ENCODE measurements at regions not wholly inside any gene's neighbourhood (a gene's known extent, or its start where the extent isn't known, plus 50 kb on each side); places are given as distances from the start of the nearest gene placed in this dataset.

DNA sequence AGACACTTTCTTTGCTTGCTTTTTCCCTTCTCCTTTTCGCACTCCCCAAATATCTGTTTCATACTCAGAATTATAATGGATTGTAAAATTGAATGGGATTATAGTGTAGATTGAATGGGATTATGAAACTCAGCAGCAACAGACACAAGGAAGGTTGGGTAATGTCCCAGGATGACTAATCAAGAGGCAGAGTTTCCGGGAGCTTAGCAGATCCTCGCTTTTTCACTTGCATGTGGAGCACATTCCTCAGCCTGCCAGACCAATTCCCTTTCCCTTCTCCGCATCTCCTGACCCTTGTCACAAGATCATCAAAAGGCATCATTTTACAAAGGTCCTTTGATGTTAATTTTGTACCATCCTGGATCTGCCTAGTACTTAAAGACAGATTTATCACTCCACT lies 55.1 kb upstream of the SLC1A1 start:
- DNase-seq (ENCODE audit: low read depth in 1 of 2, low spot score in 1 of 2), result no peak

DNA sequence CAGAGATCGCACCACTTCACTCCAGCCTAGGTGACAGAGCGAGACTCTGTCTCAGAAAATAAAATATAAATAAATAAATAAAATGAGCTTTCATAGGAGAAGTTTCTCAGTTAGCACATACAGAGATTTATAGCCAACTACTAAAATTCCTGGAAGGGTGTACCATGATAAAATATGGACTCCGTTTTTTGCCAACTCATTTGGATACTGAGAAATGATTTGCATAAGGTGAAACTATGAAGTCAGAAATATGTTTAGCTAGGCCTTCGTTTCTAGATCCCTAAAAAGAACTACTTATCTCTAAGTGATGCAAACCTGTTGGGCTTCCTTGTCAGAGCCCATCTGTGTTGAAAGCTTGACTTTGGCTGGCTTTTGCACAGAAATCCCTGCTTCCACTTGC lies 56.9 kb upstream of the SLC1A1 start:
- no peak for DNase-seq (ENCODE audit: low read depth in 1 of 2, low spot score in 1 of 2)

DNA sequence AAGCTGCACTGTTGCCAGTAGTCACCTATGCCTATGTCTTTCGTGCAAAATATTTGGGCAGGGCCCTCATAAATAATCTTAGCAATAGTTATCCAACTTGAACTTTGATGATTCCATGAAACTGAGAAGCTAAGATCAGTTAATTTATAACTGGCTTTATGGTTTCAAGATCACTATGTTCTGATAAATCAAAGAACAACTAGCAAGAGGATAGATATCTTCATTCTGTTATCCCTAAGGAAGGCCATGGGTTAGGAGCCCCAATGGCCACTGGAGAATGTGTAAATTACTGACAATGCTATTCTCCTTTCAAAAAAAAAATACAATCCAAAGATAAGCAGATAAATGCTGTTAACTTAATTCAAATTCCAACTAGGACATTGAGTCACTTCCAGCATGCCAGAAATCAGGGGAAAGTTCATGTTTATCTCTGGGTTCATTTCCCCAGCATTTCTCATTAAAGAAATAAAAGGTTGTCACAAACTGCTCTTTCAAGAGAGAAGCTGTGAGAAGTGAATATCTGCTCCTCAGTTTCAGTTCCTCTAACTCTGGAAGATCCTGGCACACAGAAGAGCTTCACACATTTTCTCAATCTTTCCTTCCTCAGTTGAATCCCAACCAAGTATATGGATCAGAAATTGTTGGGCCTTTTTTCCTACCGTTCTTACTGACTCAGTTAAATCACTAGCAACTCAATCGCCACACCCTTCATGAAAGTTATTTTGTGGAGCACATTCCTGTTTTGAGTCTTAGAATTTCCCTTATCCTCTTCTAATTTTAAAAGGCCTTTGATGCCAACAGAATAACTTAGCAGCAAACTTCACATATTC lies 59.6 kb upstream of the SLC1A1 start:
- no peak for DNase-seq (ENCODE audit: low read depth in 1 of 2, low spot score in 1 of 2)

DNA sequence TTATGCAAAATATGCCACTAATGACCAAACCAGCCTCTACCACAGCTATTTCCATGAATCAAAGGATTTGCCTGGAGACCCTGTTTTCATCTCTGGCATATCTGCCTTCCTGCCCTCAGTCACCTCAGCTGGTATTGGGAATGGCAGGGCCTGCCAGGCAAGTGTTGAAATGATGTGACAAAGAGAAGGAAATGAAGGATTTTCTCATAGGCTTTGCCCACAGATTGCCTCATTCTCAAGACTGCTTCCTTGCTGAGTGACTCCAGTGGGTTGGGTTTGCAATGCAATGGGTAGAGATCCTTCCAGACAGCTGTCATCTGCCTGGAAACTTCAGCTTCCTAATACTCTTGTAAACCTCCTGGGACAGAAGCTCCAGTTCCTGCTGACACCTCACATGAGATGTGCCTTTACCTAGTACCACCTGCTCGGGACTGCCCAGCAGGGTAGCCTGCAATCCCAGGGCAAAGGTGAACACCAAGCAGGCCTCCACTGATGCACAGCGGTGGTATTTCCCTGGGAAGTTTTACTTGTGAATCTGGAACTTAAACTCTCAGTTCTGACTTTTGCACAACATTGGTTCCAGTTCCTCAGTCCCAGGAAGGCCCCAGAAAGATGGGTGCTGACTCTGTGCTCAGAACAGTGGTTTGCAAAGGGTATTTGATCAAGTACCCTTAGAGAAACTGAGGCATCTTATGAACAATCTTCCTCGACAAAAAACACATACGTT lies 64.8 kb upstream of the SLC1A1 start:
- DNase-seq (ENCODE audit: low read depth in 1 of 2, low spot score in 1 of 2), result no peak

DNA sequence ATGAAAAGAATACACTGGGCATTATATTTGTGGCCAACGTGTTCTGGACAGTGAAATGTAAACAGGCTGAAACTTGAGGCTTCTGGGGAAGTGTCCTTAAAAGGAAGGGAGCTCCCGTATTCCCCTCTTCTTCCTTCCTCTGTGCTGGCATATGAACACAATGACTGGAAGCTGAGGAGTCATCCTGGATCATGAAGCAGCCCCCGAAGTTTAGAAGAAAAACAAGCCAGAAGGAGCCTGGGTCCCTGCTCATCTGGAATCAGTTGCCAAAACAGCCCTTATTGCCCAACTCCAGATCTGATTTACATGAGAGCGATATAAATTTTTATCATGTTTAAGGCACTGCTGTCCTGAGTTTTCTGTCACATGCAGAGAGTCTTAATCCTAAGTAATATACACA lies 65.4 kb upstream of the SLC1A1 start:
- DNase-seq (ENCODE audit: low read depth in 1 of 2, low spot score in 1 of 2), result no peak

DNA sequence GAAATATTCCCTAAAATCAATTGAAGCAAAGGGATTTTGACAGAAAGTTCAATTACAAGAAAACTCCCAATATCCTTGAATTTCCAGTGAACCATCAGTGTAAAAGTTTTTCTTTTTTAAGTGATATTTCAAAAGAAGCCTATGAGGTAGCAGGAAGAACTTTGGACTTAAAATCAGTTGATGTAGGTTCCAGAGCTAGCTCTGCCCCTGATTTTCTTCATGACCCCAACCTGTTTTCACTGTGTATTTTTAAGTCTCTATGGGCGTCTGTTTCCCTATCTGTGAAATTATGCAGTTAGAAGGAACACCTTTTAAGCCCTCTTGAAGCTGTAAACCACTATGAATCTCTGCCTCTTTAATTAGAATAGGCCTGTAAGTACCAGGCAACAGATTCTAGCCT lies 66.2 kb upstream of the SLC1A1 start:
- DNase-seq (ENCODE audit: low read depth in 1 of 2, low spot score in 1 of 2), result no peak

DNA sequence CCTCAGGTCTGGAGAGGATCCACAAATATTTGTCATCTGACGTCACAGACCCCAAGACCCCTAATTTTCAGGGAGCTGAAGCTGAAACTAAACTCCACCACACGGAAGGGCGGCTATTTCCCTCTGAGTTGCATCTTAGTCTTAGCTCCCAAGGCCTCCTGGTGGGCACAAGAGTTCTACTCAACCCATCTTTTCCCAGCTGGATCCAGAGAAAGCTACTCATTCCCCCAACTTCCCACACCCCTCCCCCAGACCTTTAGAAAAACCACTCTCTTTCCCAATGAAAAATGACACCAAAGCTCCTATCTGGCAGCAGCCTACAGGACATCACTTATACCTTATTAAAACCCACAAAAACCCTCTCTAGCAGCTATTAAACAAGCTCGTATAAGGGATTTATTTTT lies 67.1 kb upstream of the SLC1A1 start:
- DNase-seq (ENCODE audit: low read depth in 1 of 2, low spot score in 1 of 2), result no peak

DNA sequence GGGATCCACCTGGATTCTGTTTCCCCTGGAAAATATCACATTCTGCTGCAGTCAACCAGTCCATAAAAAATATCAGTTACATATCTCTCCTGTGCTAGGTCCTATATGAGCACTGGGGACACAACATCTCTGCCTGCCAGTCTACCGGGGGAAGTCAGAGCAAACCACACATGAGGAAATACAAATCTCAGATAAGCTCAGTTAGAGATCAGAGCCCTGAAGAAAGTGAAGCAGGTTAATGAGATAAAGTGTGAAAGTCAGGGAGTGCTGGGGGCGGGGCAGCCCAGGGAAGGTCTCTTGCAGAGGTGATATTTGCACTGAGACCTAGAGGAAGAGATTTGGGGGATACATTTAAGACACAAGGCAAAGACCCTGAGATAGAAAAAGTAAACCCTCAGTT lies 67.8 kb upstream of the SLC1A1 start:
- no peak for DNase-seq (ENCODE audit: low read depth in 1 of 2, low spot score in 1 of 2)

DNA sequence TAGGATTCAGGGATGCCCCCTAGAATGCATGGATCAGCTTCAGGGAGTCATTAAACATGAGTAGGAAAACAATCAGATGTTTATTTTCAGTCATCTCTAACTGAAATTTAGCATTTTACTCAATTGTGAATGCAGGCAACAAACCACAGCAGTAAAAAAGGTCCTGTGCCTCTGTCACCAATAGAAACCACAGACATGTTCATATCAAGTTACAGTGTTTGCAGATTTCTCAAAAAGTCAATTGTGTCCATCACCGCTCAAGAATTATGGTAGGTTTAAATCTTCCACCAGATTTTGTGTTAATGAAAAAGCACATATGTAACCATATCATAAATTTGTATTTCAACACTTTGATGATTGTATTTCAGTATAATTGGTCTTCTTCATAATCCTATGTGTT lies 68.4 kb upstream of the SLC1A1 start:
- DNase-seq (ENCODE audit: low read depth in 1 of 2, low spot score in 1 of 2), result no peak

DNA sequence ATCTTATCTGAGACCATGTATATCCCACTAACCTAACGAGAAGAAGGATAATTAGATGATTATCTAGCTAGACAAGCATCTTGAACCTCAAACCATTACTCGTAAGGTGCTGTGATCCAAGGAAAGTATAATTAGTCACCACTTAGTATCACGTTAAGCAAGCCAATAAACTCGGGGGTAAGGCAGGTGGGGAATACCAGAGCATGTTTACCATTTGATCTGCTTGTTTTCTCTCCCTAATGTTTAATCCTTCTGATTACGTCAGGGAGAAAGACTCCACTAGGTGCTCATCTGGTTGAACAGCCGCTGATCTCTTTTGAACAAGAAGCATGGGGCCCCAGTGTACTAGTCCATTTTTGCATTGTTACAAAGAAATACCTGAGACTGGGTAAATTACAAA lies 69.9 kb upstream of the SLC1A1 start:
- DNase-seq (ENCODE audit: low read depth in 1 of 2, low spot score in 1 of 2), result no peak

DNA sequence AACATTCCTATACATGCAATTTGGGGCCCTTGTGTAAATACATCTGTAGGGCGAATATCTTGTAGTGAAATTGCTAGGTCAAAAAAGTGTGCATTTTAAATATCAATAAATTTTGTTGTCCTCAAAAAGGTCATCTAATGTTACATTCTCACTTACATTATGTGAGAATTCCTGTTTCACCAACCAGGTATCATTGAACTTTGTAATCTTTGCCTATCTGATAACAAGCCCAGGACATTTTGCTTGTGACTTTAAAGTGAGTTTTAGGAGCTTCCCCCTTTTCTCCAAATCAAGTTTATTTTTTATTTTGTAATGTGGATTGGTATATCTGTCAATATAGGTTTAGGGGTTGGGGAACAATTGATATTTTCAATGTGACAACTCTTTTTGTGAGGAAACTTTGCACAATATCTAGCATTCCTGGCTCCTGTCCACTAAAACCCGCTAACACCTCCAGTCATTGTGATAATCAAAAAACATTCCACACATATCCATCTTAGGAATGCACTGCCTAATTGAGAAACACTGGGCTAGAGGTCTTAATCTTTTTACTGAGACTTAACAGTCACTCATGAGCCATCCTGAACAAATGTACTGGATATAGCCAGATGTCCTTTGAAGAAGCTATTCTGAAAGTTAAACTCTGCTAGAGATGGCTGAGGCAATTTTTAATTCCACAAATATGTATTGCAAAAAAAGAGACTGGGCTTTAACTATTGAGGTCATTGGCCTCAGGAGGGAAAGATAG lies 72.5 kb upstream of the SLC1A1 start:
- DNase-seq (ENCODE audit: low read depth in 1 of 2, low spot score in 1 of 2), result no peak

DNA sequence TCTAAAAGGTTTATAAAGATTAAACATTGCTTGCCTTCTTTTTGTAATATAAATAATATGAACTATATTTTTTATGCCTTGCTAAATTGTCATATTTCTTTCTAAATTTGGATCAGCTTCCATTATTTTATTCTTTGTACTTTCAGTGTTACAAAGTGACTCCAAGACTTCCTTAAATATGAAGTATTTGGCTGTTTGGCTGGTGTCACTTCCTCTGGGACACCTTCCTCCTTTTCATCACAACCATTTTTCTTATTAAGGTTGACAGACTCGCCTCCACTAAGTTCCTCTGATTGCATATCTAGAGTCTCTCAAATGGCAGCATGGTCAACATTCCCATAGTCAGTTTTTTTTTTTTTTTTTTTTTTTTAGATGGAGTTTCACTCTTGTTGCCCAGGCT lies 73.8 kb upstream of the SLC1A1 start:
- no peak for DNase-seq (ENCODE audit: low read depth in 1 of 2, low spot score in 1 of 2)

DNA sequence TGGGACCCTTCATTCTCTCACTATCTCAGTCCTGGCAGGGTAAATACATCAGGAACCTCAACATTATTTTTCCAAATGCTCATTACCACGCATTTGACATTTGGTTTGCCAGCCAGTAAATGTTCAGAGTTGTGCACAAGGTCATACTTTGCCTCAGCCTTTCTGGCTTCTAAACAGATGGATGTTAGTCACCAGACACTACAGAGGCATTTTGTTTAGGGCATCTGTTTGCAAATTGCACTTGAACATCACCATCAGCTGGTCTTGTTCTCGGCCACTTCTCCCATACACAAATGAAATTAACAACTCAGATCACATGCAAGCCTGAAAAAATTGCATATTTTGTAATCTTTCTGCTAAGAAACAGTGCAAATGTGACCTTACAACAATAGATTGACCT lies 75.0 kb upstream of the SLC1A1 start:
- no peak for DNase-seq (ENCODE audit: low read depth in 1 of 2, low spot score in 1 of 2)

DNA sequence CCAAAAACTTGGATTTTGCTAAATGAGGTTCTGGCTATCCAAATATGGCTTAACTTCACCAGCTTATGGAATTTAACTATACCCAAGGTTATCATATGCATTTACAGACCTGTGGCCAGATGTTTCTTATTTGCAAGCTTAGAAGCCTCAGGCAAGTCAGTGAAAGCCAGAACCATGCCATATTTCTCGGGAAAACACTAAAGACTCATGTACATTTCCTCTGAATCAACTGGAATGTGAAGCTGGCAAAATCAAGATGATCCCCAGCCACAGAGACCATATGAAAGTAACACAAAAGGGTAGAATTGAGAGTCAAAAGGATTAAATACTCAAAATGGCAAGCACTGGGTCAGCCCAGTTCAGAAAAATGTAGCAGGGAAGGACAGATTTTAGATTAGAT lies 76.4 kb upstream of the SLC1A1 start:
- DNase-seq (ENCODE audit: low read depth in 1 of 2, low spot score in 1 of 2), result no peak

DNA sequence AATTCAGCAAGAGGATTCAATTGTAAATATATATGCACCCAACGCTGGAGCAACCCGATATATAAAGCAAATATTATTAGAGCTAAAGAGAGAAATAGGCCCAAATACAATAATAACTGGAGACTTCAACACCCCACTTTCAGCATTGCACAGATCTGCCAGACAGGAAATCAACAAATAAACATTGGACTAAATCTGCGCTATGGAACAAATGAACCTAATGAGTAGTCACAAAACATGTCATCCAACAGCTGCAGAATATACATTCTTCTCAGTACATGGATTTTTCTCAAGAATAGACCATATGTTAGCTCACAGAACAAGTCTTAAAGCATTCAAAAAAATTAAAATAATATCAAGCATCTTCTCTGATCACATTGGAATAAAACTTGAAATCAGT lies 86.1 kb upstream of the SLC1A1 start:
- no peak for DNase-seq (ENCODE audit: low read depth in 1 of 2, low spot score in 1 of 2)

DNA sequence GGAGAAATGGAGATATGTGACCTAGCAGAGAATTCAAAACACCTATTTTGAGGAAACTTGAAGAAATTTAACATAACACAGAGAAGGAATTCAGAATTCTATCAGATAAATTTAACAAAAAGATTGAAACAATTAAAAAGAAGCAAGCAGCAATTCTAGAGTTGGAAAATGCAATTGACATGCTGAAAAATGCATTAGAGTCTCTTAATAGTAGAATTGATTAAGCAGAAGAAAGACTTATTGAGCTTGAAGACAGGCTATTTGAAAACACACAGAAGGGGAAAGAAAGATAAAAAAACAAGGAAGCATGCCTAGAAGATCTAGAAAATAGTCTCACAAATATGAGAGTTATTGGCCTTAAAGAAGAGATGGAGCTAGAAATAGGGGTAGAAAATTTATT lies 87.8 kb upstream of the SLC1A1 start:
- DNase-seq (ENCODE audit: low read depth in 1 of 2, low spot score in 1 of 2), result no peak

DNA sequence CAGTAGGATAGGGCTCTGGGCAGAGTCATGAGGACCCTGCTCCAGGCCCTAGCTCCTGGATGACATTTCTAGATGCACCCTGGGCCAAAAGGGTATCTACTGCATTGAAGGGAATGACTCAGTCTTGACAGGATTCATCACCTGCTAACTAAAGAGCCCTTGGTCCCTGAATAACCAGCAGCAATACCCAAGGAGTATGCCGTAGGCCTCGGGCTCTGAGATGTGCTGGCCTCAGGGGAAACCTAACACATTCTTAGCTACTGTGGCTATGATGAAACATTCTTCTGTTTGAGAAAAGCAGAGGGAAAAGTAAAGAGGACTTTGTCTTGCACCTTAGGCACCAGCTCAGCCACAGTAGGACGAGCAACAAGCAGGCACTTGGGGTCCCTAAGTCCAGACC lies 89.5 kb upstream of the SLC1A1 start:
- no peak for DNase-seq (ENCODE audit: low read depth in 1 of 2, low spot score in 1 of 2)

DNA sequence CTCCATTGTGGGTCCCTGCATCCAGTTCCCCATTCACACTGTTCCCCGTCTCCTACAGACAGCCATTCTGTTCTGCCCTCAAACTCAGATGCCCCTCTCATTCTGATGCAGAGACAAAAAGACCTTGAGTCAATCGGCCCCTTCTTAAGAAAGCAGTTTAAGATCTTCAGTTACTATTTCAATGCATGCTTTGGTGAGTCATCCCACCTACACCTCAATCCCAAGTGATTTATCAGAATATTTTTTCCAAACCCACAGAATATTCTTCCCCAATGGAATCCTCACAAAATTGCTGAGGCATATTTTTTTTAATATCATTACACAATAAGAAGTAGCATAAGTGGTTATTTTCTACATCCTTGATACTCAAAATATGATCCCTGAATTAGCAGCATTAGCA lies 92.4 kb upstream of the SLC1A1 start:
- no peak for DNase-seq (ENCODE audit: low read depth in 1 of 2, low spot score in 1 of 2)

DNA sequence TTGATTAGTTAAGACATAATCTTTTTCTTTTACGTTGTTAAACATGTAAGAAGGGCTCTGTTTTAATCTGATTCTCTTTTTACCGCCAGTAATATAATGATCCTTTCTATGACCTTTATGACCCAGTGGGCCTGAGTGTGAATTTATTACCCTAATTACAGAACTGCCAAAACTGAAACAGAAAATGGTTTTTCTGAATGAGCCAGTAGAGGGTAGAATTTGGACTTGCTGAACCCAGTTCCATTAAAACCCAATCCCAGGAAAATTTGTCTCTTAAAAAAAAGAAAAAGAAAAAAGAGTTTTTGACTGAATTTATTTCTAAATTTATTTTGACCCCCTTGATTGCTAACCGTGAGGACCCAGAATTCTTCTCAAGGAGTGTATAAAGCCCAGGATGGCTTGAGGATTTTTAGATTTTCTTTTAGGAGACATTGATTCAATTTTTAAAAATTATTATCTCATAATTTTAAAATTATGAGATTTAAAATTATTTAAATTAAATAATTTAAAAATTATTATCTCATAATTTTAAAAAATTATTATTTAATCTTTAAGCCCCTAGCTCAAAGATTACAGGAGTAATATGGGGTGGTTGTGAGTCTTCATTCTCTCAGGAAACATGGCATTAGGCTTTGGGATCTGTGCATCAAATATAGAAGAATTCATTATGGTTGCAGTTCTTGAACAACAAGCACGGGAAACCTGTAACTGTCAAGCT lies 94.1 kb upstream of the GLIS3 start:
- DNase-seq (ENCODE audit: low read depth in 1 of 2, low spot score in 1 of 2), result no peak

DNA sequence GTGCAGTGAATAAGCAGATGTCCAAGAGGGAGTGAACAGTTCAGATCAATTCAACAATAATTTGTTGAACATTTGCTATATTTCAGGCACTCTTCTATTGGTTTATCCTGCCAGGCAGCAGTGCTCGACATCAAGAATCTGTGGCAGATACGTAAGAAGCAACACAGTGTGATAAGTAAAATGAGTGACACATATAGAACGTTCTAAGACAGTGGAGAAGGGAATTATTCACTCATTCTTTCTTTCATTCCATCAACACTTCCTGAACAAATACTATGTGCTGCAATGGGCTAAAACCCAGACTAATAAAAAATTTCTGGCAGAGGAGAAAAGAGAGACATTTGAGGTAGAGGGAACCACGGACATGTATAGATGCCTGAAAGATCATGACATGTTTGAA lies 89.9 kb upstream of the GLIS3 start:
- DNase-seq (ENCODE audit: low read depth in 1 of 2, low spot score in 1 of 2), result no peak

DNA sequence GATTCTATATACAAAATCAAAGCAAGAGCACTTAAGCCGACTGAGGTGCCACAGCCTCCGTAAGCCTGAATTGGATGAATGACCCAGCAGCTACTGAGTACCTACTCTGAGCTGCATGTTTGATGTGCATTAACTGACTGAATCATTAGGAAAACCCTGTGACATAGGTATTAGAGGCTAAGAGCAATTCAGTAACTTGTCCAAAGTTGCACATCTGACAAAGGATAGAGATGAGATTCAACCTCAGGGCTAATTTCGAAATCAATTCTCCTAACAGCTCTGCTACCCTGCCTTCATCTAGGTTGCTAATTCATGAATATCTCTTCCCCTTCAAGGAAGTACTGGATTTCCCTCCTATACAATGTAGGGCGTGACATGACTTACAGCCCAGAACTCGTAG lies 89.1 kb upstream of the GLIS3 start:
- DNase-seq (ENCODE audit: low read depth in 1 of 2, low spot score in 1 of 2), result no peak

DNA sequence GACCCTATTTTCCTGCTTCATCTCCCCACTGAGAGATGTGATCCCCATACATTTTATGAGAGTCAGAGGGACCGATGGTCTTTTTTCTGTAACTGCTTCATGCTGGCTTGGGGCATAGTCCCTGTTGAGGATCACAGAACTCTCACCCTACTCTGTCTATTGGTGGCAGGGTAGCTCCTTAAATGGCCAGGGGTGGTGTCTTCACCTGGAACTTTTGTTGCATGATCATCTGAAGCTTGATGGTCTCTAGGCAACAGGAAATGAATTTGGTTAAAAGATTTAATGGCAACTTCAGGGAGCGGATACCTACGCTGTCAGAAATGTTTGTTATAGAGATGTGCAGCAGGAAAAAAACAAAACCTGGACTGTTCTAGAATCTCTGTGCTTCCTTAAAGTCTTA lies 87.0 kb upstream of the GLIS3 start:
- no peak for DNase-seq (ENCODE audit: low read depth in 1 of 2, low spot score in 1 of 2)
